Heart left ventricle (tissue), 13 donors: ENCODE measurements at regions not wholly inside any gene's neighbourhood (a gene's known extent, or its start where the extent isn't known, plus 50 kb on each side); places are given as distances from the start of the nearest gene placed in this dataset.

Source experiments
- CTCF ChIP-seq, 12 donors: fragments of 200-600 bp; sonication (generic) in 4 of 12; IDR thresholded peaks; one replicate each; pipeline versions ENCODE4 v1.5.0 to v1.8.0; 2018 to 2022; ENCODE audit warnings: antibody characterized with exemption in 12 of 12, mild to moderate bottlenecking in 5 of 12
- POLR2A ChIP-seq, 2 donors: fragments of 450-650 bp; IDR thresholded peaks; one replicate each; pipeline ENCODE4 v1.6.1; 2017; ENCODE audit warnings: antibody characterized with exemption in 2 of 2, mild to moderate bottlenecking in 2 of 2, moderate library complexity in 2 of 2
- donor health status: ischemic (EF 13 %, LVEDD 7.1; RV severe dilation, severe dysfunction).
- donor health status: DM: no; HTN: yes; CAD: no.
- donor health status: DM: no; HTN: no; CAD: no.
- donor health status: ischemic (EF 25% LVEDD 6.9; RV normal size, moderate dysfunction).
- donor health status: ischemic (EF 25% LVEDD 5.7; RV mildly dilated, moderate dysfunction).
- donor health status: ischemic (EF 35%, LVEDD 5.7; RV mildly dilated, moderate dysfunction).
- donor health status: nonischemic (EF 11% LVEDD 7.7; RV severe dilation, severe dysfunction).
- donor health status: DM: yes; HTN: yes; CAD: no.
- donor health status: PGD.
- donor health status: ischemic (EF 29% LVEDD 5.4; RV normal size, mild dysfunction).
- donor health status: nonischemic (EF 23%, LVEDD 6.1; RV moderate dilation, normal function).

GRCh38 chr2:62624855-62625254, 80.7 kb upstream of the EHBP1 start:
- TF ChIP-seq CTCF (IDR thresholded peaks at IDR 0.05) (no peak), POLR2A (IDR thresholded peaks at IDR 0.05) (no peak)
